Prostate gland (tissue), 2 donors: ENCODE measurements at regions not wholly inside any gene's neighbourhood (a gene's known extent, or its start where the extent isn't known, plus 50 kb on each side); places are given as distances from the start of the nearest gene placed in this dataset.

Experiments
- DNase-seq: peaks from one replicate; pipeline ENCODE4 v3.0.0-alpha.2; 2019; ENCODE audit warnings: low spot score
- H3K27ac ChIP-seq, 2 donors: fragments of 200-600 bp; sonication (generic); 2 replicates each; pipeline ENCODE4 v1.5.1; 2017 to 2019
- H3K27me3 ChIP-seq: fragments of 200-600 bp; sonication (generic); replicated peaks from 2 replicates; pipeline ENCODE4 v1.5.1; 2019; ENCODE audit not compliant: insufficient read depth
- H3K36me3 ChIP-seq, 2 donors: fragments of 200-600 bp; sonication (generic); 1 replicate in 1 of 2; 2 replicates in 1 of 2; pipeline versions ENCODE4 v1.5.1 to v1.8.1; 2017 to 2019
- H3K4me1 ChIP-seq: fragments of 200-600 bp; sonication (generic); replicated peaks from 2 replicates; pipeline ENCODE4 v1.5.1; 2019
- H3K4me3 ChIP-seq, 2 donors: fragments of 200-600 bp; sonication (generic); 2 replicates each; pipeline ENCODE4 v1.5.1; 2017 to 2019
- H3K9me3 ChIP-seq: fragments of 200-600 bp; sonication (generic); 2 replicates; pipeline ENCODE4 v1.5.1; 2017
- CTCF ChIP-seq, 4 experiments: fragments of 200-600 bp in 2 of 4; fragments of 450-650 bp in 2 of 4; sonication (generic) in 2 of 4; IDR thresholded peaks; 1 replicate in 3 of 4; 2 replicates in 1 of 4; pipeline ENCODE4 v1.5.1; 2016 to 2019; ENCODE audit warnings: antibody characterized with exemption in 4 of 4, mild to moderate bottlenecking in 2 of 4, moderate library complexity in 2 of 4
- POLR2A ChIP-seq: fragments of 450-650 bp; IDR thresholded peaks from one replicate; pipeline ENCODE4 v1.6.1; 2016; ENCODE audit warnings: antibody characterized with exemption, mild to moderate bottlenecking
- POLR2AphosphoS5 ChIP-seq: sonication (generic); formaldehyde crosslinking; IDR thresholded peaks from one replicate; pipeline ENCODE4 v1.6.1; 2017; ENCODE audit warnings: antibody characterized with exemption
- WGBS: methylation state at CpG from one replicate; pipeline ENCODE4 v1.1.5; 2018; 5-methylcytosine and 5-hydroxymethylcytosine counted together
- intact Hi-C: fragments of 100-400 bp; cut with DNase I; formaldehyde crosslinking; loops from one replicate; pipeline ENCODE4 v1.14.2; 2022

GRCh38 chr19:28586474-28586873 lies 626.5 kb downstream of the UQCRFS1 start:
- Histone ChIP-seq H3K9me3 (no peaks in the 10 kb centered on the region), H3K27ac (no peak overlapping the region), H3K4me3 (no peak overlapping the region), H3K27me3 (no peaks in the 10 kb centered on the region), H3K36me3 (no peaks in the 10 kb centered on the region), H3K4me1 (no peaks in the 10 kb centered on the region)
- DNase-seq = no peak
- WGBS = 24% methylated on average over 7 of the region's 7 CpGs
- intact Hi-C loops = no loop called here
- TF ChIP-seq POLR2AphosphoS5 (no peak), CTCF (IDR thresholded peaks at IDR 0.05) (no peak), POLR2A (no peak)

GRCh38 chr19:28585796-28586195 lies 627.2 kb downstream of the UQCRFS1 start:
- DNase-seq = no peak
- no peaks in the 10 kb centered on the region for H3K27me3 ChIP-seq
- no peaks in the 10 kb centered on the region for H3K36me3 ChIP-seq
- TF ChIP-seq CTCF (IDR thresholded peaks at IDR 0.05) (no peak), POLR2AphosphoS5 (no peak), POLR2A (no peak)
- H3K9me3 ChIP-seq = no peaks in the 10 kb centered on the region
- intact Hi-C loops = no loop called here
- 57% methylated on average over 4 of the region's 4 CpGs for WGBS
- H3K4me3 ChIP-seq = no peak overlapping the region
- no peaks in the 10 kb centered on the region for H3K4me1 ChIP-seq
- H3K27ac ChIP-seq = no peak overlapping the region

- no peaks in the 10 kb centered on the region for H3K27me3 ChIP-seq
- no peak for TF ChIP-seq CTCF (IDR thresholded peaks at IDR 0.05)
- no peak for TF ChIP-seq POLR2AphosphoS5
- no peak for TF ChIP-seq POLR2A
- H3K36me3 ChIP-seq = no peaks in the 10 kb centered on the region
- DNase-seq = no peak
- WGBS = 89% methylated on average over 8 of the region's 8 CpGs
- no peaks in the 10 kb centered on the region for H3K9me3 ChIP-seq
- H3K27ac ChIP-seq = no peak overlapping the region
- no peak overlapping the region for H3K4me3 ChIP-seq
- H3K4me1 ChIP-seq = no peaks in the 10 kb centered on the region
- intact Hi-C loops = no loop called here
Observed at GRCh38 chr19:28583713-28584112, 629.2 kb downstream of the UQCRFS1 start.

GRCh38 chr19:28583242-28583641 lies 629.7 kb downstream of the UQCRFS1 start:
- no peaks in the 10 kb centered on the region for H3K4me1 ChIP-seq
- no peak overlapping the region for H3K4me3 ChIP-seq
- H3K36me3 ChIP-seq = no peaks in the 10 kb centered on the region
- DNase-seq = no peak
- intact Hi-C loops = no loop called here
- WGBS = 72% methylated on average over 3 of the region's 3 CpGs
- TF ChIP-seq POLR2A (no peak), POLR2AphosphoS5 (no peak), CTCF (IDR thresholded peaks at IDR 0.05) (no peak)
- no peak overlapping the region for H3K27ac ChIP-seq
- no peaks in the 10 kb centered on the region for H3K9me3 ChIP-seq
- H3K27me3 ChIP-seq = no peaks in the 10 kb centered on the region

GRCh38 chr19:28582796-28583195 lies 630.2 kb downstream of the UQCRFS1 start:
- Histone ChIP-seq H3K9me3 (no peaks in the 10 kb centered on the region), H3K27ac (no peak overlapping the region), H3K4me3 (no peak overlapping the region), H3K4me1 (no peaks in the 10 kb centered on the region), H3K36me3 (no peaks in the 10 kb centered on the region), H3K27me3 (no peaks in the 10 kb centered on the region)
- 35% methylated on average over 2 of the region's 2 CpGs for WGBS
- no peak for DNase-seq
- TF ChIP-seq POLR2A (no peak), POLR2AphosphoS5 (no peak), CTCF (IDR thresholded peaks at IDR 0.05) (no peak)
- intact Hi-C loops = no loop called here
